ENCODE measurements at regions not wholly inside any gene's neighbourhood (a gene's known extent, or its start where the extent isn't known, plus 50 kb on each side); places are given as distances from the start of the nearest gene placed in this dataset.

DNA sequence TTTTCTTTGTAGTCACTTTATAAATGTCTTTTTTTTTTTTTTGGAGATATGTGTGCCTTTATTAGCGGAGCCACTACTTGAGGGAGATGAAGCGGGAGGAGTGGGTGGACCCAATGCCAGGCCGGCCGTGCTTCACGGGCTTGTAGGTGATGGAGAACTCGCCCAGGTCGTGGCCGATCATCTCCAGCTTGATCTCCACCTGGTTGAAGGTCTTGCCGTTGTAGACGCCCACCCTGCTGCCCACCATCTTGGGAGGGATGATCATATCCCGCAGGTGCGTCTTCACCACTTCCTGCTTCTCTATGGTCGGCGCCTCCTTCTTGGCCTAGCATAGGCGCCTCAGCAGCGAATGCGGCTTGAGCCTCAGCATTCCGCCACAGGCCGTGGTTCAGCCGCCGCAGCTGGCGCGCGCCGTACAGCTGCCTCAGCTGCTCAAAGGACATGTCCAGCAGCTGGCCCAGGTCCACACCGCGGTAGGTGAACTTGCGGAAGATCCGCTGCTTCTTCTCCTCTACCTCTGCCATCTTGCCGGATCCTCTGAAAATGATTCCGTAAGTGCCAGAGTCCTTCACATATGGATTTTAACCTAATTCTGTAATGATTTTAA lies 1095.6 kb downstream of the MAT2B start:
- DNase-seq (ENCODE audit: low spot score): no peak

DNA sequence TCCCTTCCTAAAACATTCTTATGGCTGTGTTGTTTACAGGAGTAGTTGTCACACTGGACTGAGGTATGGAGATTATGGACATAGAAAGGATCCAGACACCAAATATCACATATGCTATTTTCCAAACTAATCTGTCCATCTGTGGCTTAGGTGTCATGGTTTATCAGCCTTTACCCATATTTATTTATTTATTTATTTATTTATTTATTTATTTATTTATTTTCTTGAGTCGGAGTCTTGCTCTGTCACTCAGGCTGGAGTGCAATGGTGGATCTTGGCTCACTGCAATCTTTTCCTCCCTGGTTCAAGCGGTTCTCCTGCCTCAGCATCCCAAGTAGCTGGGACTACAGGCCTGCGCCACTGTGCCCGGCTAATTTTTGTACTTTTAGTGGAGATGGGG lies 1103.1 kb downstream of the MAT2B start:
- no peak for DNase-seq (ENCODE audit: low spot score)

DNA sequence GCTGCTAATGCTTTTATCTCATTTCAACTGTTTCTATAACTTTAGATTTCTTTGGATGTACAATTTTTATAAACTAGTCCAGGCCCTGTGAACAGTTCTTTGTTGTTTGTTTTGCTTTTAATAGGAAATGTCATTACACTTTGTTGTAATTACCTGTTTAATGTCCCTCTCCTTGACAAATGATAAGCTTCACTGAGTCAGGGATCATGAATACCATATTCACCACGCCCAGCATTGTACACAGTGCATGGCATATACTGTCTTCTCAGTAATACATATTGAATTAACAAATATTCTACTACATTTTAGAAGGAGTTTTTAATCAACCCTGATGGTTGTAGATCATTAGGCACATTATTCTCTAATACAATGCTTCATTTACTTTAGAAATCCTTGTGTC lies 1105.0 kb downstream of the MAT2B start:
- no peak for DNase-seq (ENCODE audit: low spot score)

DNA sequence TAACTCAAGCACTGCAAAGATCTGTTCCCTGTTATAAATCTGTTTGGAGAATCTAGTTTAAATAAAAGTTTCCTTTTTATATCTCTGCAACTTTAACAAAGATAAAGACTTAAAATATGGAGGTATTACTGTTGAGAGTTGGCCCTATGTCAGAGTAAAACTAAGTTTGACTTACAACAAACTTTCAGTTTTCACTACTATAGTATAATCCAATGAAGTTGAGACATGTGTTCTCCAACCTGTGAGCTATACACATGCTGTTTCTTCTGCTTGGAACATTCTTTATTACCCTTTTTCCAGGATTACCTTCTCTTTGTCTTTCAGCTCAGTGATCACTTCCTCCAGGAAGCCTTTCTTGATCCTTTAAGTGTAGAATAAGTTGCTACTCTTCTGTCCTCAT lies 1109.3 kb downstream of the MAT2B start:
- DNase-seq (ENCODE audit: low spot score): no peak

DNA sequence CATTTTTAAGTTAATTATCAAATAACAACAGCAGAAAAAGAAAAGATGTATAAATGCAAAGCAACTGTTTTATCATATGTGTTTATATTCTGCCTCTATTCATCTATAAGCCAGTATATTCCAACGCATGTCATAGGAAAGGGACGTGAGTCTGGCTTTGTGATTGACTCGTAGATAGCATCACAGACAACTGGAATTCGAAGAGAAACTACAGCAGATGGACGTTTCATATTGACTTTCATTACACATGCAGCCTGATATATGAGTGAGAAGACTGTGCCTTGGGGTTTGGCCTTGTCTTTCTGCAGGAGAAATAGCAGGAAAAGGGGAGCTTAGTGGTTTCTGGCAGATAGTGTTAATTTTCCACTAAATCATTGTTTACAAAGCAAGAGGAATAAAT lies 1111.9 kb downstream of the MAT2B start:
- DNase-seq (ENCODE audit: low spot score): no peak

DNA sequence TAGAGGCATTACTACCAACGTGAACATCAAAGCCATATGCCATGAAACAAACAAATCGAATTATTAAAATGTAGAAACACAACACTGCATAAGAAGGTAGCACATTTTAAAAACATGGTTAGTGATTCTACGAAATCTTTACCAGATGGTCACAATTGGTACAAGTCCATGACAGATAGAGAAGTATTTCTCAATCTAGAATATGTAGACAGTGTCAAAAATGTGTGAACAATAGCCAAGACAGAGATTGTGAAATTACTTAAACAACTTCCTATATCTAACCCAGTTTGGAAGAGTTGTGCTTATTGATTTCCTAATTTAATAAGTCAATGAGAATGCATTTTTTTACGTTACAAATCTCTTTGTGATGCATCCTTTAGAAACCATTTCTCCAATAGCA lies 1121.6 kb downstream of the MAT2B start:
- no peak for DNase-seq (ENCODE audit: low spot score)

DNA sequence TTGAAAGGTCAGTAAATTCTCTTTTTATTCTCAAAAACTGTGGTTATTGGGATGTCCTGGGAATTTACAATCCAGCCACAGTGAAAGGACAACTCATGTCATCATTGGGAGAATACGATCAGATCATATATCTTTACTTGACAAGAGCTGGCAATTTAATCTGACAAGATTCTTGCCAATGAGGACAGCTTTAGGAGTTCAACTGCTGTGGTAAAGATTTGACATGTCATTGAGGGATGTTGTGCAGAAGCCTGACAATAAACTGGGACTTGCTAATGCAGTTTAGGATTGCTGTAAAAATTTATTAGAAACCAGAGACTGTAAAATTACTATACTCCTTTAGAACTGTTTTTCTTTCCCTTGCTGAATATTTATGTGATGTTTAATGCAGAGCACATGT lies 1131.0 kb downstream of the MAT2B start:
- no peak for DNase-seq (ENCODE audit: low spot score)

DNA sequence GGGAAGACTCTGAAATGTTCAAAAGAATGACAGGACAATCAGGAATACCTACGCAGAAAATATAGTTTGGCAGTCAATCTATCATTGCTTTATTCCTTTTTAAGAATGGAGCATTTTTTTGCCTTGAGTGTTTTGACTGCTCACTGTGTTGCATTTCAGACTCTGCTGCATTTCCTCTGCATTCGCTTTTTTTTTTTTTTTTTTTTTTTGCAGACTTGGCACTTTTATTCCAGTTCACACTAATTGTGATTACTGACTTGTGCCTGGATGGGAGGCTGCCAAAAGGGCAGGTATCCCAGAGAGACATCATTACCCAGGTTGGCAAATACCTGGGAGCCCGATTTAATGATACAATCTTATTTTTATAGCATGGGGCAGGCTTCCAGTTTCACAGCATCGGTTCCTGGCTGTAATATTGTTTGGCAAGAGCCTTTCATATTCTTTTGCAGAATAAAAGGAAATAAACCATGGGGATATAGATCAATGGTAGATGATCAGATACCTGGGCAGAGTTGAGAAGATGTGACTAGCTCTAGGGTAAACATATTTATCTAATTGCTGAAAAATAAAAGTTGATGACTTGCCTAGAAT lies 1132.6 kb downstream of the MAT2B start:
- no peak for DNase-seq (ENCODE audit: low spot score)

DNA sequence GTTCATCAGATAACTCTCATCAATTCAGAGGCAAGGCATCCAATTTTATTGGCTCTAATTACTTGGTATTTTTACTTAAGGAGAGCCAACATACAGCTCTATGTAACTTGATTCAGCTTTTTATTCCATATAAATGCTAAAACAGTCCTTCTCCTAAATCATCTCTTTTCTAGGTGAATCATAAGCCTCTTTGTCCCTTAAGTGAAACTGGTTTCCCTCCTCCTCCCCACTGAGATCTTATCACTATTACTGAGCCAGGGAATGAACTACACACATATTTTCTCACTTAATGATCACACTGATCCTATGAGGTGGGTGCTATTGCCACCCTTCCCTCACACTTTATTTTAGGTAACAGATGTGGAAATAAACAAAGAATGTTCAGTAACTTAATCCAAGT lies 1143.8 kb downstream of the MAT2B start:
- DNase-seq (ENCODE audit: low spot score): no peak

DNA sequence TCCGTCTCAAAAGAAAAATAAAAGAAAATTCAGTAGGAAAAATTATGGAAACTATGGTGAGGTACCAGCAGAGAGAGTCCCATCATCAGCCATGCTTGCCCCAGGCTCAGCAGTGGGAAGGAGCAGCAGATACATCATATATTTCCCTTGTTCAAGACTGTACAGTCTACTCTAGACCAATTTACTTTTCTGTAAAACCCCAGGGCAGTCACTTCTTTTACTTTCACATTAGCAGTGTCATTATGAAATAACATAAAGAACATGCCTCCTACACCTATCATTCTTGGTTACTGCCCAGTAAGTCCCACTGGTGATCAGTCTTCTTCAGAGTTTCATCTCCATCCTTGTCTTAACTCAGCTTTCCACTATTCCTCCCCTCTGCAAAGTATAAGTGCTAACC lies 1145.0 kb downstream of the MAT2B start:
- no peak for DNase-seq (ENCODE audit: low spot score)

DNA sequence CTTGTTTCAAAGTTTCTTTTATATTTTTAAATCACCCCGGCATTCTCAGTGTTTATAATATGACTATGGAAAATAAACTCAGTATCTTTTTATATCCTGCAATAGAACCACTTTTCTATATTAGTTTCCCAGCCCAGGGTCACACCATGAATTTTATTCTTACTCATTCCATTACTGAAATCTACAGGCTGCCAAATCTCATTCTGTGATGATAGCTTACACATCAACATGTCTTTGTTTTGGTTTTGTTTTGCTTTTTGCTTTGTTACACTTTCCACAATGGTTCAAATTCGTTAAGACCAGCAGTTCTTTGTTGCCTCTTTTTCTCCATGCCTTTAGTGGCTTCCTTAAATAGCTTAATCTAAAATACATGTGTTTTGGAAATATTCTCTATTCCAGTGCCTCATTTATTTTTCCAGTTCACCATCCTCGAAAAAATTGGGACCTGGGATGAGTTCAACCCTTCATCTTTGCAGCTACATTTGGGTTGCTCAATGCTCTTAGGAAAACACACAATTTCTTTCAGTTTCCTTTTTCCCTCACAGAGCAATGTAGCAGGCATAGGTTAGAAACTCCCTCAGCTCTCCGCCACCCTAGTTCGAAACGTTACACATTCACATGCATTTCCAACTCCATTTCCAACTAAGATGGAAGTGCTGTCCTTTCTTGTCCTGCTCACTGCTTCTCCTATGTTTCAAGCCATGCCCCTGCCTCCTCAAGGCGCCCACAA lies 1146.3 kb downstream of the MAT2B start:
- DNase-seq (ENCODE audit: low spot score): no peak

DNA sequence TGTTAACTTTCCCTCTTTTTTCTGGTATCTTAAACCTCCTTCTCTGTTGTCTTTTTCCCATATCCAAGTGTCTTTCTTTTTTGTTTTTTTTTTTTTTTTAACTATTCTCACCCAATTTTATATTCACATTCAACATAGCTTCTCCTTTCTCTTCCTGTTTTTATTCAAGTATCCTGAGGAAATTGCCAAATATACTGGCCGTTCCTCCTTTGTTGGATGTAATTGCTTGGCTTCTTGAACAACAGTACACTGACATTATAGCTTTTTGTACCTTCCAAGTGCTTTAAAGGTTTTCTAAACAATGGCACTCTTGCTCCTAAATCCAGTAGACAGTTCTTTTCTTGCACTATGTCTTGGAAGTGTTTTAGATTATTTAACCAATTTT lies 1146.8 kb downstream of the MAT2B start:
- no peak for DNase-seq (ENCODE audit: low spot score)

DNA sequence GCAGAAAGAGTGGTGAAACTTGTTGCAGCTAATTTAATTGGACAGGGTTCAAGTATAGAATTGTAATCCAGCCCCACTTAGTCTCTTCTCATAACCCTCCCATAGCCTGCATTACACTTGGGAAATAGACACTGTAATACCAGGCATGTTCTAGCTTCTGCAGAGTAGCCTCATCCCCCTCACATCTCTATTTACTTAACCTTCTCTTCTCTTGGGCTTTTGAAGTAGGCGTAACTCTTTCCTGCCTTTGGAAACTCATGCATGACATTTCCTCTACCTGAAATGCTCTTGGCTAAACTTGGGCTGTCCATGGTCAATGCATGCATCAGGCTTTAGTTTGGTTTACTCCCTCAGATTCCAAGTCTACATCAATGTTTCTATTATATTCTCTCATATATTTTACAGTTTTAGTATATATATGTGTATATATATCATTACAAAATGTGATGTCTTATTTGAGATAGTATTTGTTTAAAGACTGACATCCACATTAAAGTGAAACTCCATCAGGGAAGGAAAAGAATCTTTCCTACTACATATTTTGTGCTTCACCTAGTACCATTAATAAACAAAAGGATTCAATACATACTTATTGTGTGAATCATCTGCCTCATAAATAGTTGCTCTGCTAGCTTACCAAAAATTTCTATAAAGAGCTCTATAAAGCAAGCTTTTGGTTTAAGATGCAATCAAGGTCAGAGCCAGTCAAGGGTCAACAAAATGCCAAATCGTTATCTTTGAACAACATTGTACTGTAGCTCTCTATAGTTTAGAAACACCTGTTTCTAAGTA lies 1158.0 kb downstream of the MAT2B start:
- DNase-seq (ENCODE audit: low spot score): no peak

DNA sequence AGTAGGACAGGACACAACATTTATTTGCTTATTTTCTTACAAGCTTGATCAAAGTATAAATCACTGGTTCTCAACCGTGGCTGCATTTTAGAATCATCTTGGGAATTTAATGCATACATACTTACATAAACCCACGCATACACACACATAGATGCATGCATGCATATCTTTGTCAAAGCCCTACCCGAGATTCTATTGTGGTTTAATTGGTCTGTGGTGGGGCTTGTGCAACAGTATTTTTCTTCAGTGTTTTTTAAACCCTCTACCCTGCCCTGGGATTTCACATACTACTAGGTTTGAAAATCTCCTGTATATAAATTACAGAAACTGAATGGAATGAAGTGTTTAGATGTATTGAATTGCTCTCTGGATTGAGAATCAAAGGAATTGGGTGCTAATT lies 1166.2 kb downstream of the MAT2B start:
- no peak for DNase-seq (ENCODE audit: low spot score)

DNA sequence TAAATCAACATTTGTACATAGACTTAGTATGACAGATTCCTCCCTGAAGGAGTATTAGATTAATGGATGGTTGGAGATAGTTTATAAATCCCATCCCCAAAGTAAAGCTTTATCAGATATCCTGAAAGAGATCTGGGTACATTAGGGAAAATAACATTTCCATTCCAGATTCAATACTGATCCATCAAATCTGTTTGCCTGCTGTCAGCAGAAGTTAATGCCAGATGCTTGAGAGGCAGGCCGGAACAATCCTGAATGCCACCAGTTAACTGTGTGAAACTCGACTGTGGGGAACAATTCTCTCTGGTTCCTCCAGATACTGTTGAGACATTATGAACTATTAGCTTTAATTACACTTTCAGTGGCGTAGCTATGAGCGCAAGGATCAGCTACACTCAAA lies 1166.8 kb downstream of the MAT2B start:
- DNase-seq (ENCODE audit: low spot score): no peak

DNA sequence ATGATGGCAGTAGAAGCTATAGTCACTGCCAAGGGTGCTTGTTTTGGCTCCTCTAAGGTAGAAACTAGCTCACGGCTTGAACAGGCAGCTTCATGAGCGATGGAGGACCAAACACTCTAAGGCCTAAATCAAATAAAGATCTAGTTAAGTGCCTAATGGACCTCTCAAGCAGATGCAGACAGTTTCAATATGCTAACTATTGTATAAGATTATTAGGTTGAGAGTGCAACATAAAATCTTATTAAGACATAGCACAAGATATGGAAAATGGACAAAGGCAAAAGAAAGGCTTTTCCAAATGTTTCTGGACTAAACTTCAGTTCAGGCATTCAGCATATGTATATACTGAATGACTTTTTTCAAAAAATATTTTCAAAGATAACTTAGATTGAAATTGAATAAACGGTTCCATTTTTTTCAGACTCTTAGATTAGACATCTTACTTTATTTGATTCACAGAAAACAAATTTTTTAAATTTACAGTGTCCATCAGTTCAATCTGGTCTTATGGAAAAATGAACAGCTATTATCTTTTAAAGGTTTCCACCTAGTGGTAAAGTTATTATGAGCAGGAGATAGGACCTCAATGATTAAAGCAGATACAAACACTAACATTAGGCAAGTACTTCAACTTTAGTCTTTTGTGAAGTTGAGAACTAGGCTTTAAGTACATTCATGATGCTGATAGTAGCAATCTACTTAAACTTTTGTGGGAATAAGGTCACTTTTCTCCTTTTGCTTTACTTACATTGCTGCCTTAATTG lies 1167.7 kb downstream of the MAT2B start:
- no peak for DNase-seq (ENCODE audit: low spot score)

DNA sequence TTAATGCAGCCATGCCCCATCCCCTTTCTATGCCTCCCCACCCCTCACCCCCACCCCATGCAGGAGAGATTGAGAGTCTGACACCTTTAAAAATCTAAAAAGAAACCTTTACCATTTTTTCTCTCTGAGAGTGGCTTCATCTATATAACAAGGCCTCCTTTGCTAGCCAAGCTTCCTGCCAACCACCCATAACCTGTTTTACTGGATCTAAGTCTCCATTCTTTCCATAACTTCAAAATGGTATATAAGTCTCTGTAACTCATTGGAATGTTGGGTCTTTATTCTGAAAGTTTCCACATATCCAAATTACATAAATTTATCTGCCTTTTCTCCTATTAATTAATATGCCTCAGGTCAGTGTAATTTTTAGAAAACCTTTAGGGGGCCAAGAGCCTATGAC lies 1174.0 kb downstream of the MAT2B start:
- no peak for DNase-seq (ENCODE audit: low spot score)

DNA sequence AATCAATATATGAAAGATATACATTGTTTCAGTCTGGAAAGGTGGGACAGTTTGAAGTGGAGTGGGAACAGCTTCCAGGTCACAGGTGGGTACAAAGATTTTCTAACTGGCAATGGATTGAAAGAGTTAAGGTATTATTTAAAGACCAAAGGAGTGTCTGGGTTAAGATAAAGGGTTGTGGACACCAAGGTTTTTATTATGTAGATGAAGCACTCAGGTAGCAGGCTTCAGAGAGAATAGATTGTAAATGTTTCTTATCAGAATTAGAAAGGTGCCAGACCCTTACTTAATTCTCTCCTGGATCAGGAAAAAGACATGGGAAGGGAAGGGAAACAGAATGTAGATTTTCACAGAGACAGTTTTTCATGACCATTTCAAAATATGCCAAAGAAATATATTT lies 1174.8 kb downstream of the MAT2B start:
- DNase-seq (ENCODE audit: low spot score): no peak

DNA sequence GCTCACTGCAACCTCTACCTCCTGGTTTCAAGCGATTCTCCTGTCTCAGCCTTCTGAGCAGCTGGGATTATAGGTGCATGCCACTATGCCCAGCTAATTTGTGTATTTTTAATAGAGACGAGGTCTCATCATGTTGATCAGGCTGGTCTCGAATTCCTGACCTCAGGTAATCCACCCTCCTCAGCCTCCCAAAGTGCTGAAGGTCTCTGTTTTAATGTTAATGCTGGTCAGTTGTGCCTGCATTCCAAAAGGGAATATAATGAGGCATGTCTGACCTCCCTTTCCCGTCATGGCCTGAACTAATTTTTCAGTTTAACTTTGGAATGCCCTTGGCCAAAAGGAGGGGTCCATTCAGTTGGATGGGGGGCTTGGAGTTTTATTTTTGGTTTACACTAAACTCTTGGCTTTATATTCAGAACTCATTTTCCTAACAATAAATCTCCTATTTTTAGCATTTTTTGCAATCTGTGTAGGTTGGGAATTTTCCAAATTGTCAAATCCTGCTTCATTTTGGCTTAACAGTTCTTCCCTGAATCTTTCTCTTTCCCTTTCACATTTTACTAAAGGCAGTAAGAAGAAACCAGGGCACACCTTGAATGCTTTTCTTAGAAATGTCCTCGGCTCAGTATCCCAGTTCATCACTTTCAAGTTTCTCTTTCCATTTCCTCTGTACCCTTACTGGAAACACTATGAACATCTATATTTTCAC lies 1175.5 kb downstream of the MAT2B start:
- no peak for DNase-seq (ENCODE audit: low spot score)

DNA sequence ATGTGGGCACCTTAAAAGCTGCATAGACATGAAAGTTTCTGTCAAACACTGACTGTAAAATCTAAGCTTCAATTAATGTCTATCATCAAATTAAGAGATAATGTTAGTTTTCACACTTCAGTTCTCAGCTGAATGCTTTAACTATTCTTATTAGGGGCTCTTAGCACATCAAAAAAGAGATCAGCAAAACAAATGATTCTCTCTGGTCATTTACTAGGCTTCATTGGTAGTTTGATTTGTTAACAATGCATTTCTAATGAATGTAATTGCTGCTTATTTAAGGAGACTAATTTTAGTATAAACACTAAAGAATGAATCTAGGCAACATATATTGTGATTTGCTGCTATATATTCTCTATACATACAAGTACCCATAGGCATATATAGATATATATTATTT lies 1182.0 kb downstream of the MAT2B start:
- no peak for DNase-seq (ENCODE audit: low spot score)

DNA sequence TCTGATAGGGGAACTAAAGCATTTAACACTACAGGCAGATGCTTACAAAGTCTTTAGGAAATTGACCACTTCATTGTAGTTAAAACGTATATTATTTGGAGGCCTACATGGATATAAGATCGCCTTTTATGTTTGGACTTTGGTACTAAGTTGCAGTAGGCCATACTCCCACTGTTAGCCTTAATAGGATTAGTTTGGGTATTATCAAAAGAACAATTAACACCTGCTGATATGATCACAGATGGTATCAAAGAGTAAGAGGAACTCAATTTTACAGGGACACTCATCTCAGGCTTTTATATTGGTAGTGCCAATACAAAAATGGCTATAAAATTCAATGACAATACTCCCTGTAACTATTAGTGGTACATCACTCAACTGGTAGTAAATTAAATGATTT lies 1183.0 kb downstream of the MAT2B start:
- no peak for DNase-seq (ENCODE audit: low spot score)

DNA sequence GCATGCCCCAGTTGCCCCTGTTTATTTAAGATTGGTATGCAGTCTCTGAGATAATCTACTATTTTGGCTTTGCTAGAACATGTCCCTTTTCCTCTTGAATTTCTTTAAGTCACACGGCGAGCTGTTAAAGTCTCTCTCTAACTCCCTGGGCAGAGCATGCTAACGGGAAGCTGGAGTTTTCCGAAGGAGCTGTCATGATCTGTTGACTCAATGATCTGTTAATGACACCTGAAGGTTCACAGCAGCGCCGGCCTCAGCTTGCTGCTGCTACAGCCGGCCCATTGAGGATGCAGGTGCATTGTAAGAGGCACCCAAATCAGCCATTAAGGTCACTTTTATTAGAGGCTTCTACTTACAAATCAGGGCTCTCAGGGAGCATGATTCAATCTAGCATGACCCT lies 1203.4 kb downstream of the MAT2B start:
- DNase-seq (ENCODE audit: low spot score): no peak
